HG03457 (cell line): ENCODE measurements at regions not wholly inside any gene's neighbourhood (a gene's known extent, or its start where the extent isn't known, plus 50 kb on each side); places are given as distances from the start of the nearest gene placed in this dataset.
"Not testable (repeated sequence)": the region's sequence is repeated elsewhere in the genome, so short reads cannot be mapped to it uniquely, and the experiment has no call there.

Experiments used
- ATAC-seq: cut with Tn5 transposase; IDR thresholded peaks from one replicate; pipeline ENCODE4 v1.9.1; 2021; ENCODE audit warnings: moderate number of reproducible peaks; ENCODE audit not compliant: unreplicated experiment

GRCh38 chr14:71416392-71416791, 509.1 kb downstream of the PCNX1 start:
- ATAC-seq = no peak

GRCh38 chr14:71418532-71419245, 511.4 kb downstream of the PCNX1 start:
- ATAC-seq = no peak

DNA sequence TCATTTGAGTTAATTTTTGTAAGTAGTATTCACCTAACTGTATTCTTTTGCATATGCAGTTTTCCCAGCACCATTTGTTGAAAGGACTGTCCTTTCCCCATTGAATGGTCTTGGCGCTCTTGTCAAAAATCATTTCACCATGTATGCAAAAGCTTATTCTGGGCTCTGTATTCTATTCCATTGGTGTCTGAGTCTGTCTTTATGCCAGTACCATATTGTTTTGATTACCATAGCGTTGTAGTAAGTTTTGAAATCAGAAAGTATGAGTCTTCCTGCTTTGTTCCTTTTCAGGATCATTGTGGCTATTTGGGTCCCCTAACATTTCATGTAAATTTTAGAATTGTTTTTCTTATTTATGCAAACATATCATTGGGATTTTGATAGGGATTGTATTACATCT, 508.7 kb upstream of the RGS6 start:
- ATAC-seq = no peak

GRCh38 chr14:71424941-71425340, 507.3 kb upstream of the RGS6 start:
- no peak for ATAC-seq

- ATAC-seq = no peak
These were observed 506.2 kb upstream of the RGS6 start for GRCh38 chr14:71426001-71426400.

DNA sequence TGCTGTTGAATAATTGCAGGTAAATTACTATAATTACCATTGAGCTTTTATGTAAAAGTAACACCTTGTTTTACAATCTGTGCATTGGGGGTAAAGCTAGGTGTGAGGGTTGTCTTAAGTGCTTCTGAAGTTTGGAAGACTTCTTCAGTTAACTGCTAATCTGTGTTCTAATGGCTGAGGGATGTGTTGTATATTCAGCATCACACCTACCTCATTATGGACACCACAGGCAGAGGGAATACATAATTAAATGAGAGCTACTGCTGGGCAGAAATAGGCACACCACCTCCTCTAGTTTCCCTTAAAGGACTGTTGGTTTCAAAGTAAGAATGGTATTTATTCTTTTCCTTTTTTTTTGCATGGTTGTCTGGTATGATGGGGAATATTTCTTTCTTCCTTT, 502.3 kb upstream of the RGS6 start:
- ATAC-seq = no peak

DNA sequence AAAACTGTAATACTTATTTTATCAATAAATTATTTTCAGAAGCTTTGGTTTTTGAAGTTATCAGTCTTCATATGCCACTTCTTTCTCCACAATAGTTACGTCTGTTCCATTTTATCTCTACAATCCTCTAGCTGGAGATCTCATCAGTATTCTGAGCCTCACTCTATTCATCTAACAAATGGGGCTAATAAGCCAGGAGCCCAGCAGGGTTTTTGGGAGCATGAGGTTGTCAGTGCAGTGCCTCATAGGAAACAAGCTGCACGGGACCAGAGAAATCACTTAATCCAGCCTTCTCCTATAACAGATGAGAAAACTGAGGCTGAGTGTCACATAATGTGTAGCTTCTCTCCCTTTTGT, 501.9 kb upstream of the RGS6 start:
- no peak for ATAC-seq

DNA sequence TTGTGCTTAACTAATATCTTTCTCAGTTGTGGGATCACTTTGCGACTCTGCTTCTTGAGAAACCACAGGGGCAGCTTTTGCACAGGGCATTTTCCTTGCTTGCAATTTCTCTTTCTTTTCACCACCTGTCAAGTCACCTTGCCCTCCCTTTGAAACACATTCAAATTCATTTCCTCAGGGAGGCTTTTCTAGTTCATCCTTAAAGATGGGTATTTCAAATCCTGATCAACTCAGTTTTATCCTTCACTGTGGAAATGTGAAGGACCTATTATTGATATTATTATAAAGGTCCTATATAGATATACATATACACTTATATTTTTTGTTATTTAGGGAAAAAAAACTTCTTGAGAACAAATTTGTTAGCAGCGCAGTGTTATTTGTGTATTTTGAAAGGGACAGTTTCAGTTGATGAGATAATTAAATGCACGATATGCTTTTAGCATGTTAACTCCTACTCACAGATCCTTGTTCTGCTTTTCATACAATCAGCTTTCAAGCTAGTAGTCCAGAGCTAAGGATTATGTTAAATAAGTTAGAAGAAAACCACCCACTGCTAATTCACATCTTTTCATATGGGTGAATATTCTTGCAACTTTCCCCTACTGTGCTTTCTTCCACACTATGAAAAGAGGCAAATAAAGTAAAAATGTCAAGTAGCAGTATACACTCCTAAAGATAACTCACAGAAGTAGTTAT, 501.4 kb upstream of the RGS6 start:
- ATAC-seq = no peak

GRCh38 chr14:71432334-71433110, 499.7 kb upstream of the RGS6 start:
- no peak for ATAC-seq

DNA sequence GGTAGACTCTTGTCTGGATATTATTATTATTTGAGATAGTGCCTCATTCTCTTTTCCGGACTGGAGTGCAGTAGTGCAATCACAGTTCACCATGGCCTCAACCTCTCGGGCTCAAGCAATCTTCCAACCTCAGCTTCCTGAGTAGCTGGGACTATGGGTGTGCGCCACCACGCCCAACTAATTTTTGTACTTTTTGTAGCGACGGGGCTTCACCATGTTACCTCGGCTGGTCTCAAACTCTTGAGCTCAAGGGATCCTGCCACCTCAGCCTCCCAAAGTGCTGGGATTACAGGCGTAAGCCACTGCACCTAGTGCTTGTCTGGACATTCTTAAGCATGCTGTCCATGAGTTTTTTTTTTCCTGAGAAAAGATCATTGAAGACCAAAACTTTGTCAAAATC, 498.9 kb upstream of the RGS6 start:
- no peak for ATAC-seq

DNA sequence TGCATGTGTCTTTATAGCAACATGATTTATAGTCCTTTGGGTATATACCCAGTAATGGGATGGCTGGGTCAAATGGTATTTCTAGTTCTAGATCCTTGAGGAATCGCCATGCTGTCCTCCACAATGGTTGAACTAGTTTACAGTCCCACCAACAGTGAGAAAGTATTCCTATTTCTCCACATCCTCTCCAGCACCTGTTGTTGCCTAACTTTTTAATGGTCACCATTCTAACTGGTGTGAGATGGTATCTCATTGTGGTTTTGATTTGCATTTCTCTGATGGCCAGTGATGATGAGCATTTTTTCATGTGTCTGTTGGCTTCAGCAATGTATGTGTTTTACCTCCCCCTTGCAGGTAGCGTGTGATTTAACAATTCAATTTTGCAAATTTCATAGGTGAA, 496.6 kb upstream of the RGS6 start:
- not testable (repeated sequence) for ATAC-seq

DNA sequence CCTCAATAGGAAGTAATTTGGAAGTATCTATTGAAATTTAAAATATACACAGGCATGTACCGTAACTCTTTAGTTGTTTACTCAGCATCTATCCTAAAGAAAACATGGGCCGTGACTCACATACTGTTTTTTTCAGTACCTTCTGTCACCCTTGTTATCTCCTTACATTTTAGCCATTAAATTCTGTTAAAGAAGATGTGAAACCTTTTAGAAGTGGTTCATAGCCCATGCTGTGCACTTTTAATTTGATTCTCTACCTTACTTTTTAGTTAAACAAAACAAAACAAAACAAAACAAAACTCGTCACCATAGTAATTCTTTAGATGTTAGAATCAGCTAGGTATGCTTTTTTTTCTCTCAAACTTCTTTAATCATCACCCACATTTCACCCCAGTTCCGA, 494.4 kb upstream of the RGS6 start:
- no peak for ATAC-seq

DNA sequence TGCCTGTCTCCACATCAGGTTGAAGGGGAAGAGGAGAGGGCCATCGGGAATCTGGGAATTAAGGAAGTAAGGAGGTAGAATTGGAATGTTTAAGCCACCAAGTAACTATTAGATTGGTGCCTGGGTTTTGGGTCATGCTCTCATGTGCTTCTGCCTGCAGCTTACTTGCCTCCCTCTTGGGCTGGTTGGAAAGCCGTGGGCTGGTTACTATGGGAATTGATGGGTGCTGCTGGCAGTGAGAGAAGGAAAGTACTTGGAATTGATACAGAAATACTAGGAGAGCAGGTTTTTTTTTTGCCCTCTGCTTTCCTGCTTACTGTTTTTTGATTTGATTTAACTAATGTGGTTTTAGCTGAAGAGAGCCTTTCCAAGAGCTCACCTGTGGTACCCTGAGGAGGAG, 493.5 kb upstream of the RGS6 start:
- no peak for ATAC-seq

GRCh38 chr14:71441126-71441525, 491.1 kb upstream of the RGS6 start:
- no peak for ATAC-seq

GRCh38 chr14:71444030-71444822, 488.0 kb upstream of the RGS6 start:
- ATAC-seq = no peak

DNA sequence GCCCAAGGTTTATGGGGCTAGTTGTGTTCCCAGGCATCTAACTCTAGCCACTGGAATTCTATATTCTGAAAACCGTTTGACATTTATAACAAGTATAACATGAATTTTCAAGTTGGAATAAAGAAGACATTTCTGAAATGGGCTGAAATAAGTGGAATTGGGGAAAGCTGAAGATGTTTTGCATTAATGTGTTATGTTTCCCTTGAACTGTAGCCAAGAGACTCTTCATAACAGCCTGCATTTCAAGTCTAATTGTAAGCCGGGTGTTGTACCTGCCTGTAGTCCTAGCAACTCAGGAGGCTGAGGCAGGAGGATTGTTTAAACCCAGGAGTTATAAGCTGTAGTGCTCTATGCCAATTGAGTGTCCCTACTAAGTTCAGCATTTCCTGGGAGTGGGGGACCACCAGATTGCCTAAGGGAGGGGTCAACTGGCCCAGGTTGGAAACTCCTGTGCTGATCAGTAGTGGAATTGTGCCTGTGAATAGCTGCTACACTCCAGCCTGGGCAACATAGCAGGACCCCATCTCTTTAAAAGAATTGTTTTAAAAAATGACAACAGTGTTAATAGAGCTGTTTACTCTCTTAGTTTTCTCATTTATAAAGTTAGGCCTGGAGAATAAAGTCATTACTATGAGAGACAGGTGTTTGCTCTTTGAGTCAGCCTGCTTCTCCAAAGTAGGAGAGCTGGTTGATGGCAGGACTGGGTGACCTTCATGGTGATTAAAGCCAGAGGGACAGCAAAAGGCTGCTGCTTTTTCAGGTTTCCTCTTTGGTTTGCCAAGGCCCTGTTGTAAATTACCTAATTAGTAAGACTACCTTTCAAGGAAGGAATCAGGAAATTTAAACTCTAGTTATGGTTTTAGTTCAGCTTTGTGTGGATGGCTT, 483.6 kb upstream of the RGS6 start:
- no peak for ATAC-seq

DNA sequence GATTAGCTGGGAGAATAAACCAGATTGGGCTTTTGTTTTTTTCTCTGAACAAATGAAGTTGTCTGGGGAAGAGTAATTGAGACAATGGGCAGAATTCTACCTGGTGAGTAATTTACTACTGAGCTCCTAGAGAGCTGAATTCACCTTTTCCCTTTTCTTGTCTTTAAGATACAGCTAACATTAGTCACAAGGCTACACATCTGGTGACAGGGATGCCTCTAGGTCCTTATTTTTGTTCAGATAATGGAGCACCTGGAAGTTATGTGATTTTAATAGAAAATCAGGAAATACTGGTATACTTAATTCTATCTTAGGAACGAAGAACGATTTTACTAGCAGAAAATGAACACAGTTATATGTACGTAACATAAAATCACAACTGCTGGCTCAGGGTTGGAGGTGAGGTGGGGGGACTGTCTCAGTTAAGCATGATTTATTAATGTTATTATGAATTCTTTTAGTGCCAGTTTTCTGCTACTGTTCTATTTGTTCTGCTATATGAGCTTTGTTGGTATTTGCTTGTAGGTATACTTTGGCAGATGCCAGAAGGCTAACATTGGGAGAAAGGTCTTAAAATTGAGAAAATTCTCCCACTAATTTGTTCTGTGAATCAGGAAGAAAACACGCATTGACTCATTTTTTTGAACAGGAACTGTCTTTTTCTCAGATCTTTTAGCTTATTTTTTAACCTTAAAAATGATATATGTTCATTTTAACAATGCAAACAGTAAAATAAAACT, 482.7 kb upstream of the RGS6 start:
- no peak for ATAC-seq

- ATAC-seq = no peak
These were observed 480.7 kb upstream of the RGS6 start for GRCh38 chr14:71451501-71451900.

- ATAC-seq = no peak
These were observed 479.7 kb upstream of the RGS6 start for GRCh38 chr14:71452539-71452938.

DNA sequence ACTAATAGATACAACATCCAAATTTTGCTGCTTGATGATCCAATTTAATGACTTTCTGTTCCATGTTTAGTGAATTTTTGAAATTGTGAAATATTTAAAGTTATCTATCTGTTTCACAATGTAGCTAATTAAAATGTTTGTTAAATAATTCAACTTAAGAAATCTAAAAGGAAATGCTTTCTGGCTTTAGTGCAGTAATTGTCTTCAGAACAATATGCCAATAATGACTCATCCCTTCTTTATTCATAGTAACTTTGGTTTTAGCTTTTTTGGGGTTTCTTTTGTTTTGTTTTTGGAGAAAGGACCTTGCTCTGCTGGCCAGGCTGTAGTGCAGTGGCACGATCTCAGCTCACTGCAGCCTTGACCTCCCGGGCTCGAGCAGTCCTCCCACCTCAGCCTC, 479.2 kb upstream of the RGS6 start:
- no peak for ATAC-seq
